ENCODE measurements at regions not wholly inside any gene's neighbourhood (a gene's known extent, or its start where the extent isn't known, plus 50 kb on each side); places are given as distances from the start of the nearest gene placed in this dataset.

DNA sequence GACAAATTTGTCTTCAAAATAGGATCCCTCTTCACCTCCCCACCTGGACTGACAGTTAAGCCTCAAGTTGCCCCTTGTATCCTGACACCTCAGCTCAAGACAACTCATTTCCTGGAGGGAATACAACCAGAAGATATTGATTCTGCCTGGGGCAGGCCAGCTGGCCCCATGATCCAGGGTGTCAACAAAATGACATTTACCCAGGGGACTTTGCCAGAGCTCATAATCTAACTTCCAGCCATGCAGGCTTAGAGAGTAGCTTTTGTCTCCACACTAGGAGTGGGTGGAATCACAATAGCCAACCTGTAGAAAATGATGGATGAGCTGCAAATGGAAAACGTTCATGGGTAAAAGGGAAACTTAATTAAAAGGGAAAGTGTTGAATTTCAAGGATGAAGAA, 220.1 kb upstream of the DPP10 start:
- Histone ChIP-seq H3K4me1 (ENCODE audit: control insufficient read depth in 2 of 2, insufficient read depth in 1 of 2, low read depth in 1 of 2, low read length in 2 of 2) (no peaks in the 10 kb centered on the region), H2AK5ac (ENCODE audit: low read depth, low read length) (no peak overlapping the region), H4K91ac (ENCODE audit: low read depth, low read length, poor library complexity) (no peak overlapping the region), H3K36me3 (replicated peaks in 1 of 2; ENCODE audit: control insufficient read depth in 2 of 2, insufficient read depth in 2 of 2, low read length in 2 of 2) (no peaks in the 10 kb centered on the region), H2AFZ (ENCODE audit: low read length) (no peak overlapping the region), H3K79me1 (ENCODE audit: low read depth, low read length) (no peaks in the 10 kb centered on the region), H2BK12ac (ENCODE audit: low read length) (no peak overlapping the region), H3K27me3 (ENCODE audit: control insufficient read depth in 3 of 3, insufficient read depth in 3 of 3, low read depth in 1 of 3, low read length in 3 of 3) (no peaks in the 10 kb centered on the region), H4K8ac (ENCODE audit: low read depth, low read length) (no peak overlapping the region), H3K9ac (ENCODE audit: low read depth, low read length, poor library complexity) (no peak overlapping the region), H2BK15ac (ENCODE audit: low read length) (no peak overlapping the region), H3K9me3 (replicated peaks in 1 of 2; ENCODE audit: control insufficient read depth in 2 of 2, insufficient read depth in 1 of 2, low read depth in 1 of 2, low read length in 2 of 2) (no peaks in the 10 kb centered on the region), H3K18ac (ENCODE audit: low read length) (no peak overlapping the region), H2BK120ac (ENCODE audit: low read depth, low read length) (no peak overlapping the region), H3K27ac (replicated peaks; ENCODE audit: low read length) (no peak overlapping the region), H3K23ac (ENCODE audit: low read depth, low read length, poor library complexity) (no peak overlapping the region), H3K4ac (ENCODE audit: low read length) (no peak overlapping the region), H3K4me3 (ENCODE audit: low read length in 2 of 2) (no peak overlapping the region), H3K4me2 (ENCODE audit: insufficient read depth, low read length, poor library complexity, severe bottlenecking) (no peak overlapping the region), H3K14ac (ENCODE audit: low read length) (no peak overlapping the region), H2BK5ac (ENCODE audit: low read length) (no peak overlapping the region)
- DNase-seq (ENCODE audit: low spot score), result no peak
- no CpG with 5 or more reads among the region's 1 CpG for WGBS, 2 donors (ENCODE audit: extremely low coverage in 2 of 2, insufficient read length in 2 of 2, insufficient replicate concordance in 1 of 2)

DNA sequence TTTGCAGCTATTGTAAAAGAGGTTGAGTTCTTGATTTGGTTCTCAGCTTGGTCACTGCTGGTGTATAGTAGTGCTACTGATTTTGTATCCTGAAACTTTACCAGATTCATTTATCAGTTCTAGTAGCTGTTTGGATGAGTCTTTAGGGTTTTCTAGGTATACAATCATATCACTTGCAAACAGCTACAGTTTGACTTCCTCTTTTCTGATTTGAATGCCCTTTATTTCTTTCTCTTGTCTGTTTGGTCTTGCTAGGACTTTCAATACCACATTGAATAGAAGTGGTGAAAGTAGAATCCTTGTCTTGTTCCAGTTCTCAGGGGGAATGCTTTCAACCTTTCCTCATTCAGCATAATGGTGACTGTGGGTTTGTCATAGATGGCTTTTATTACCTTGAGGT, 210.5 kb upstream of the DPP10 start:
- H4K91ac ChIP-seq (ENCODE audit: low read depth, low read length, poor library complexity), result no peak overlapping the region
- H3K27ac ChIP-seq (replicated peaks; ENCODE audit: low read length), result no peak overlapping the region
- H3K79me1 ChIP-seq (ENCODE audit: low read depth, low read length), result peaks cover 2% of the 10 kb centered on the region
- H3K4me2 ChIP-seq (ENCODE audit: insufficient read depth, low read length, poor library complexity, severe bottlenecking), result no peak overlapping the region
- H2BK12ac ChIP-seq (ENCODE audit: low read length), result no peak overlapping the region
- H3K27me3 ChIP-seq (ENCODE audit: control insufficient read depth in 3 of 3, insufficient read depth in 3 of 3, low read depth in 1 of 3, low read length in 3 of 3), result no peaks in the 10 kb centered on the region
- no peak overlapping the region for H2BK5ac ChIP-seq (ENCODE audit: low read length)
- no peak overlapping the region for H3K23ac ChIP-seq (ENCODE audit: low read depth, low read length, poor library complexity)
- H3K9me3 ChIP-seq (replicated peaks in 1 of 2; ENCODE audit: control insufficient read depth in 2 of 2, insufficient read depth in 1 of 2, low read depth in 1 of 2, low read length in 2 of 2), result peaks cover 0 to 2% of the 10 kb centered on the region in 2 donors
- H3K4me1 ChIP-seq (ENCODE audit: control insufficient read depth in 2 of 2, insufficient read depth in 1 of 2, low read depth in 1 of 2, low read length in 2 of 2), result no peaks in the 10 kb centered on the region
- H2BK120ac ChIP-seq (ENCODE audit: low read depth, low read length), result no peak overlapping the region
- H3K14ac ChIP-seq (ENCODE audit: low read length), result no peak overlapping the region
- H3K9ac ChIP-seq (ENCODE audit: low read depth, low read length, poor library complexity), result no peak overlapping the region
- no peak overlapping the region for H2AFZ ChIP-seq (ENCODE audit: low read length)
- H2AK5ac ChIP-seq (ENCODE audit: low read depth, low read length), result no peak overlapping the region
- H4K8ac ChIP-seq (ENCODE audit: low read depth, low read length), result no peak overlapping the region
- no peak overlapping the region for H3K4me3 ChIP-seq (ENCODE audit: low read length in 2 of 2)
- H2BK15ac ChIP-seq (ENCODE audit: low read length), result no peak overlapping the region
- no peak overlapping the region for H3K4ac ChIP-seq (ENCODE audit: low read length)
- no peak overlapping the region for H3K18ac ChIP-seq (ENCODE audit: low read length)
- H3K36me3 ChIP-seq (replicated peaks in 1 of 2; ENCODE audit: control insufficient read depth in 2 of 2, insufficient read depth in 2 of 2, low read length in 2 of 2), result no peaks in the 10 kb centered on the region
- no peak for DNase-seq (ENCODE audit: low spot score)

DNA sequence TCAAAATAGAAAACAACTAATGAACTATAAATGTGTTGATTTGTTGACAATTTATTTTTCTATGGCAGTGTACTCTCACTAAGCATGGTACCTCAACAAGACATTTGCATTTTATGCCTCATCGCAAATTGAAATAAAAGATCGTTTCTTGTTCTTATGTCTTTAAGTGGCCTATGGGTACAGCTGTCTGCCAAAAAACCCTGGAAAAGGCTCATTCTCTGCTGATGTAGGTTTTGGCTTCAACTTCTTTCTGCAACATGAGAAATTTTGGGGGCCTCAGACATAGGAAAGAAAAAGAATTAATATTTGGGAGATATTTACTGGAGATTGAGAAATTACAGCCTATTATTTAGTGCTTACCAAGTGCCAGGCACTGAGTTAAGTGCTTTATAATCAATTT, 205.1 kb upstream of the DPP10 start:
- H3K27ac ChIP-seq (replicated peaks; ENCODE audit: low read length), result no peak overlapping the region
- H3K9me3 ChIP-seq (replicated peaks in 1 of 2; ENCODE audit: control insufficient read depth in 2 of 2, insufficient read depth in 1 of 2, low read depth in 1 of 2, low read length in 2 of 2), result peaks cover 0 to 2% of the 10 kb centered on the region in 2 donors
- H2BK12ac ChIP-seq (ENCODE audit: low read length), result no peak overlapping the region
- no peaks in the 10 kb centered on the region for H3K27me3 ChIP-seq (ENCODE audit: control insufficient read depth in 3 of 3, insufficient read depth in 3 of 3, low read depth in 1 of 3, low read length in 3 of 3)
- WGBS, 2 donors (ENCODE audit: extremely low coverage in 2 of 2, insufficient read length in 2 of 2, insufficient replicate concordance in 1 of 2), result no CpG with 5 or more reads among the region's 2 CpGs
- no peak overlapping the region for H3K18ac ChIP-seq (ENCODE audit: low read length)
- no peak overlapping the region for H3K4me2 ChIP-seq (ENCODE audit: insufficient read depth, low read length, poor library complexity, severe bottlenecking)
- no peak overlapping the region for H2BK5ac ChIP-seq (ENCODE audit: low read length)
- H4K91ac ChIP-seq (ENCODE audit: low read depth, low read length, poor library complexity), result no peak overlapping the region
- H3K9ac ChIP-seq (ENCODE audit: low read depth, low read length, poor library complexity), result no peak overlapping the region
- H3K79me1 ChIP-seq (ENCODE audit: low read depth, low read length), result peaks cover 2% of the 10 kb centered on the region
- H3K4me1 ChIP-seq (ENCODE audit: control insufficient read depth in 2 of 2, insufficient read depth in 1 of 2, low read depth in 1 of 2, low read length in 2 of 2), result no peaks in the 10 kb centered on the region
- H2AK5ac ChIP-seq (ENCODE audit: low read depth, low read length), result no peak overlapping the region
- no peak overlapping the region for H4K8ac ChIP-seq (ENCODE audit: low read depth, low read length)
- no peak overlapping the region for H2BK15ac ChIP-seq (ENCODE audit: low read length)
- no peak for DNase-seq (ENCODE audit: low spot score)
- no peak overlapping the region for H2BK120ac ChIP-seq (ENCODE audit: low read depth, low read length)
- H3K23ac ChIP-seq (ENCODE audit: low read depth, low read length, poor library complexity), result no peak overlapping the region
- no peaks in the 10 kb centered on the region for H3K36me3 ChIP-seq (replicated peaks in 1 of 2; ENCODE audit: control insufficient read depth in 2 of 2, insufficient read depth in 2 of 2, low read length in 2 of 2)
- no peak overlapping the region for H3K4ac ChIP-seq (ENCODE audit: low read length)
- no peak overlapping the region for H3K14ac ChIP-seq (ENCODE audit: low read length)
- H2AFZ ChIP-seq (ENCODE audit: low read length), result no peak overlapping the region
- H3K4me3 ChIP-seq (ENCODE audit: low read length in 2 of 2), result no peak overlapping the region

DNA sequence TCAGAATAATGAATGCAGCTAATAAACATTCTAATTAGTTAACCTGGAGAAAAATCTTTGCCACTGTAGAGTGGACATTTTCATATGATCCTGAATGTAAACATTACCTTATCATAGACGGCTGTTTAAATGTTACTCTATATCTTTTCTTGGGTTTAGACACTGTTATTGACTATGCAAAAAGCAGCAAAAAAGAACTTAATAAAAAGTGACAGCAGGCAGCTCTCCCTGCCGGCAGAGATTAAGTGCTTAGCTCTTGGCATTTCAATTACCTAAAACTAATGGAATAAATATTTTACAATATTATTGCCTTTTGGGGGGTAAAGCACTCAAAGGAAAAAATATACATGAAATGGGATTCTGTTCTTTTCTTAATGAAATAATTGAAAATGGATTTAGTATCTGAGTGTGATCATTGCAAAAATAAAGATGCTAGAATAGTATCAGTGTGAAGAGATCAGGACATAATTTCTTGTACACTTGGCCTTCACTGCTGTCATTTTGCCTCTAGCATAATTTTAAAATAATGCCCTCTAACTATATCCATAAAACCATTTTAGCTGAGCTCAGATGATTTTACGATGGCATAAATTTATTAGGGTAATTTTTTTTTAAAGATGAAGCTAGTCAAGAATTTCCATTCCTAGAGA, 203.4 kb upstream of the DPP10 start:
- no peak overlapping the region for H3K23ac ChIP-seq (ENCODE audit: low read depth, low read length, poor library complexity)
- H3K4me2 ChIP-seq (ENCODE audit: insufficient read depth, low read length, poor library complexity, severe bottlenecking), result no peak overlapping the region
- H3K4me1 ChIP-seq (ENCODE audit: control insufficient read depth in 2 of 2, insufficient read depth in 1 of 2, low read depth in 1 of 2, low read length in 2 of 2), result no peaks in the 10 kb centered on the region
- H2BK12ac ChIP-seq (ENCODE audit: low read length), result no peak overlapping the region
- no peak overlapping the region for H2AFZ ChIP-seq (ENCODE audit: low read length)
- H3K14ac ChIP-seq (ENCODE audit: low read length), result no peak overlapping the region
- H3K4ac ChIP-seq (ENCODE audit: low read length), result no peak overlapping the region
- no peak overlapping the region for H3K4me3 ChIP-seq (ENCODE audit: low read length in 2 of 2)
- no peaks in the 10 kb centered on the region for H3K27me3 ChIP-seq (ENCODE audit: control insufficient read depth in 3 of 3, insufficient read depth in 3 of 3, low read depth in 1 of 3, low read length in 3 of 3)
- no peak overlapping the region for H3K27ac ChIP-seq (replicated peaks; ENCODE audit: low read length)
- H4K8ac ChIP-seq (ENCODE audit: low read depth, low read length), result no peak overlapping the region
- WGBS, 2 donors (ENCODE audit: extremely low coverage in 2 of 2, insufficient read length in 2 of 2, insufficient replicate concordance in 1 of 2), result no CpG with 5 or more reads among the region's 3 CpGs
- H3K36me3 ChIP-seq (replicated peaks in 1 of 2; ENCODE audit: control insufficient read depth in 2 of 2, insufficient read depth in 2 of 2, low read length in 2 of 2), result no peaks in the 10 kb centered on the region
- no peak overlapping the region for H2AK5ac ChIP-seq (ENCODE audit: low read depth, low read length)
- no peak overlapping the region for H3K9ac ChIP-seq (ENCODE audit: low read depth, low read length, poor library complexity)
- no peaks in the 10 kb centered on the region for H3K79me1 ChIP-seq (ENCODE audit: low read depth, low read length)
- H2BK5ac ChIP-seq (ENCODE audit: low read length), result no peak overlapping the region
- H2BK120ac ChIP-seq (ENCODE audit: low read depth, low read length), result no peak overlapping the region
- H4K91ac ChIP-seq (ENCODE audit: low read depth, low read length, poor library complexity), result no peak overlapping the region
- DNase-seq (ENCODE audit: low spot score), result no peak
- H3K18ac ChIP-seq (ENCODE audit: low read length), result no peak overlapping the region
- H2BK15ac ChIP-seq (ENCODE audit: low read length), result no peak overlapping the region
- H3K9me3 ChIP-seq (replicated peaks in 1 of 2; ENCODE audit: control insufficient read depth in 2 of 2, insufficient read depth in 1 of 2, low read depth in 1 of 2, low read length in 2 of 2), result peaks cover 0 to 2% of the 10 kb centered on the region in 2 donors

Measured in neuronal stem cell (in vitro differentiated cells).